ENCODE measurements at regions not wholly inside any gene's neighbourhood (a gene's known extent, or its start where the extent isn't known, plus 50 kb on each side); places are given as distances from the start of the nearest gene placed in this dataset.

GRCh38 chr1:56156971-56157876, 422.1 kb downstream of the PLPP3 start:
- DNase-seq (ENCODE audit: low spot score in 2 of 2), result no peak
- intact Hi-C loops (cut with DNase I; ENCODE audit: low total_unique reads), result no loop called here
- 84 to 85% methylated on average over 5 of the region's 5 CpGs for WGBS, 2 donors
- H3K4me3 ChIP-seq (ENCODE audit: low read depth, poor library complexity, severe bottlenecking), result no peak overlapping the region
- TF ChIP-seq POLR2A (IDR thresholded peaks at IDR 0.05), result no peak
- no peak for TF ChIP-seq CTCF (IDR thresholded peaks at IDR 0.05)

- no peak overlapping the region for H3K4me3 ChIP-seq (ENCODE audit: low read depth, poor library complexity, severe bottlenecking)
- TF ChIP-seq POLR2A (IDR thresholded peaks at IDR 0.05) (no peak), CTCF (IDR thresholded peaks at IDR 0.05) (no peak)
- 83 to 91% methylated on average over 2 of the region's 2 CpGs for WGBS, 2 donors
- intact Hi-C loops (cut with DNase I; ENCODE audit: low total_unique reads), result no loop called here
- DNase-seq (ENCODE audit: low spot score in 2 of 2), result no peak
These were observed 426.1 kb downstream of the PLPP3 start for GRCh38 chr1:56153276-56153675.

DNA sequence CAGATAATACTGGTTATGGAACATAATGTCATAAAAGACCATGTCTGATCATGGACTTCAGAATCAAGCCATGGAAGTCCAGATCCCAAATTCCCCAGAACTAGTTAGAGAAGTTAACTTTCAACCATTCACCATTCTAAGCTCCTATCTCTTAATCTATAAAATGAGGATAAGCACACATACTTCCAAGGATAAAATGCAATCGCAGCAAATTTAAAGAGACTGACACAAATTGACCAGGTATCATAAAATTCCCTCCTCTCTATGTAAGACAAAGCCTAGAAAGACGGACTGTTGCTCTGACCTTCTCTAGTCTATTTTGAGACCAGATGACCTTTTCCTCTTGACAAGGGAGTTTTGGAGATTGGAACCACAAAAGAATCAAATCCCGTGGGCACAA, 426.7 kb downstream of the PLPP3 start:
- intact Hi-C loops (cut with DNase I; ENCODE audit: low total_unique reads), result no loop called here
- TF ChIP-seq POLR2A (IDR thresholded peaks at IDR 0.05) (no peak), CTCF (IDR thresholded peaks at IDR 0.05) (no peak)
- H3K4me3 ChIP-seq (ENCODE audit: low read depth, poor library complexity, severe bottlenecking), result no peak overlapping the region
- 81 to 93% methylated on average over 3 of the region's 3 CpGs for WGBS, 2 donors
- DNase-seq (ENCODE audit: low spot score in 2 of 2), result no peak

DNA sequence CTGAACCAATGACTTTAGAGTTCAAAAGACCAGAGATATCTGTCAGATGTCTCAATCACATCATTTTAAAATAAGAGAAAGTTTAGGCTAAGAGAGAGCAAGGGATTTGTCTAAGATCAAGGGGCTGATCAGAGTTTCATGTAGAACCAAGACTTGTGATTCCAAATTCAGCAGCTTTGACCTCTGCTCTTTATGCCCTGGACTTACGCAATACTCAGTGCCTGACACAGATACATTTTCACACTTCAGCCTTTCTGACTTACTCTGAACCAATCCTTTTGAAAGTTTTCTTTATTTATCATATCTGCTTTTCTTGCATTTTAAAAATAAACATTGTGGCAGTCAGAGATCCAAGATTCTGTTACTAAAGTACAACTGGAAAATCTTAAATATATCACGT, 428.0 kb downstream of the PLPP3 start:
- intact Hi-C loops (cut with DNase I; ENCODE audit: low total_unique reads), result no loop called here
- no peak for DNase-seq (ENCODE audit: low spot score in 2 of 2)
- 88 to 92% methylated on average over 2 of the region's 2 CpGs for WGBS, 2 donors

GRCh38 chr1:56150441-56151215, 428.7 kb downstream of the PLPP3 start:
- intact Hi-C loops (cut with DNase I; ENCODE audit: low total_unique reads), result no loop called here
- WGBS, 2 donors, result 66 to 79% methylated on average over 5 of the region's 5 CpGs
- peak in 1 of 2 donors; percentile 29 for DNase-seq (ENCODE audit: low spot score in 2 of 2)

More for the DNA sequence above, 428.0 kb downstream of the PLPP3 start:
- H3K4me3 ChIP-seq (ENCODE audit: low read depth, poor library complexity, severe bottlenecking), result no peak overlapping the region
- TF ChIP-seq CTCF (IDR thresholded peaks at IDR 0.05) (no peak), POLR2A (IDR thresholded peaks at IDR 0.05) (no peak)

More at GRCh38 chr1:56150441-56151215, 428.7 kb downstream of the PLPP3 start:
- no peak for TF ChIP-seq CTCF (IDR thresholded peaks at IDR 0.05)
- TF ChIP-seq POLR2A (IDR thresholded peaks at IDR 0.05), result no peak
- no peak overlapping the region for H3K4me3 ChIP-seq (ENCODE audit: low read depth, poor library complexity, severe bottlenecking)

All from lower leg skin (tissue), 4 donors.